ENCODE measurements at regions not wholly inside any gene's neighbourhood (a gene's known extent, or its start where the extent isn't known, plus 50 kb on each side); places are given as distances from the start of the nearest gene placed in this dataset.

- TF ChIP-seq, protein P1, sequence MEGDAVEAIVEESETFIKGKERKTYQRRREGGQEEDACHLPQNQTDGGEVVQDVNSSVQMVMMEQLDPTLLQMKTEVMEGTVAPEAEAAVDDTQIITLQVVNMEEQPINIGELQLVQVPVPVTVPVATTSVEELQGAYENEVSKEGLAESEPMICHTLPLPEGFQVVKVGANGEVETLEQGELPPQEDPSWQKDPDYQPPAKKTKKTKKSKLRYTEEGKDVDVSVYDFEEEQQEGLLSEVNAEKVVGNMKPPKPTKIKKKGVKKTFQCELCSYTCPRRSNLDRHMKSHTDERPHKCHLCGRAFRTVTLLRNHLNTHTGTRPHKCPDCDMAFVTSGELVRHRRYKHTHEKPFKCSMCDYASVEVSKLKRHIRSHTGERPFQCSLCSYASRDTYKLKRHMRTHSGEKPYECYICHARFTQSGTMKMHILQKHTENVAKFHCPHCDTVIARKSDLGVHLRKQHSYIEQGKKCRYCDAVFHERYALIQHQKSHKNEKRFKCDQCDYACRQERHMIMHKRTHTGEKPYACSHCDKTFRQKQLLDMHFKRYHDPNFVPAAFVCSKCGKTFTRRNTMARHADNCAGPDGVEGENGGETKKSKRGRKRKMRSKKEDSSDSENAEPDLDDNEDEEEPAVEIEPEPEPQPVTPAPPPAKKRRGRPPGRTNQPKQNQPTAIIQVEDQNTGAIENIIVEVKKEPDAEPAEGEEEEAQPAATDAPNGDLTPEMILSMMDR (IDR thresholded peaks at IDR 0.05), result no peak
- TF ChIP-seq ZFX (IDR thresholded peaks at IDR 0.05; ENCODE audit: borderline replicate concordance), result no peak
These were observed 203.2 kb upstream of the IRX1 start for GRCh38 chr5:3392306-3392939.
